H1 (cell line): ENCODE measurements at regions not wholly inside any gene's neighbourhood (a gene's known extent, or its start where the extent isn't known, plus 50 kb on each side); places are given as distances from the start of the nearest gene placed in this dataset.

ENCODE experiments used
- ASH2L ChIP-seq: fragments of 200-600, 300-600 bp; sonication (generic); IDR thresholded peaks from one replicate; pipeline ENCODE4 v1.7.1; 2017; ENCODE audit warnings: low read length
- EP300 ChIP-seq, 2 experiments: IDR thresholded peaks; 1 replicate in 1 of 2; 2 replicates in 1 of 2; pipeline ENCODE4 v1.6.1; 2011 to 2012; ENCODE audit warnings: low read depth in 2 of 2, low read length in 2 of 2, mild to moderate bottlenecking in 2 of 2, borderline replicate concordance in 1 of 2, inconsistent platforms in 1 of 2, moderate library complexity in 1 of 2
- POLR2A ChIP-seq, 2 experiments: IDR thresholded peaks; 1 replicate in 1 of 2; 2 replicates in 1 of 2; pipeline ENCODE4 v1.6.1; 2011; ENCODE audit warnings: low read depth in 2 of 2, low read length in 2 of 2, mild to moderate bottlenecking in 2 of 2; ENCODE audit errors: control extremely low read depth in 1 of 2
- TF ChIP-seq, protein P1 (sequence below), 3 experiments: IDR thresholded peaks; 1 replicate in 2 of 3; 2 replicates in 1 of 3; pipeline versions ENCODE4 v1.5.1 to v1.6.1; 2011; ENCODE audit warnings: low read length in 3 of 3, mild to moderate bottlenecking in 3 of 3, inconsistent platforms in 2 of 3, low read depth in 1 of 3, moderate library complexity in 1 of 3; ENCODE audit not compliant: insufficient read depth in 1 of 3; ENCODE audit errors: control extremely low read depth in 1 of 3

- TF ChIP-seq, protein P1, sequence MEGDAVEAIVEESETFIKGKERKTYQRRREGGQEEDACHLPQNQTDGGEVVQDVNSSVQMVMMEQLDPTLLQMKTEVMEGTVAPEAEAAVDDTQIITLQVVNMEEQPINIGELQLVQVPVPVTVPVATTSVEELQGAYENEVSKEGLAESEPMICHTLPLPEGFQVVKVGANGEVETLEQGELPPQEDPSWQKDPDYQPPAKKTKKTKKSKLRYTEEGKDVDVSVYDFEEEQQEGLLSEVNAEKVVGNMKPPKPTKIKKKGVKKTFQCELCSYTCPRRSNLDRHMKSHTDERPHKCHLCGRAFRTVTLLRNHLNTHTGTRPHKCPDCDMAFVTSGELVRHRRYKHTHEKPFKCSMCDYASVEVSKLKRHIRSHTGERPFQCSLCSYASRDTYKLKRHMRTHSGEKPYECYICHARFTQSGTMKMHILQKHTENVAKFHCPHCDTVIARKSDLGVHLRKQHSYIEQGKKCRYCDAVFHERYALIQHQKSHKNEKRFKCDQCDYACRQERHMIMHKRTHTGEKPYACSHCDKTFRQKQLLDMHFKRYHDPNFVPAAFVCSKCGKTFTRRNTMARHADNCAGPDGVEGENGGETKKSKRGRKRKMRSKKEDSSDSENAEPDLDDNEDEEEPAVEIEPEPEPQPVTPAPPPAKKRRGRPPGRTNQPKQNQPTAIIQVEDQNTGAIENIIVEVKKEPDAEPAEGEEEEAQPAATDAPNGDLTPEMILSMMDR (IDR thresholded peaks at IDR 0.05; ENCODE audit: control extremely low read depth in 1 of 3, insufficient read depth in 1 of 3, low read depth in 1 of 3, low read length in 3 of 3) = no peak
- TF ChIP-seq EP300 (IDR thresholded peaks at IDR 0.05; ENCODE audit: borderline replicate concordance in 1 of 2, low read depth in 2 of 2, low read length in 2 of 2) = no peak
- TF ChIP-seq POLR2A (IDR thresholded peaks at IDR 0.05; ENCODE audit: control extremely low read depth in 1 of 2, low read depth in 2 of 2, low read length in 2 of 2) = no peak
- TF ChIP-seq ASH2L = no peak
- TF ChIP-seq, all 59 proteins: peak for 0
Measured at GRCh38 chr11:25863986-25864385, 467.9 kb upstream of the ANO3 start (continued).
